Hepatocyte (in vitro differentiated cells): ENCODE measurements at regions not wholly inside any gene's neighbourhood (a gene's known extent, or its start where the extent isn't known, plus 50 kb on each side); places are given as distances from the start of the nearest gene placed in this dataset.

ENCODE experiments used
- DNase-seq: peaks from one replicate; pipeline ENCODE4 v3.0.0-alpha.2; 2016; ENCODE audit warnings: low spot score
- H2AFZ ChIP-seq: fragments of 200-600 bp; sonication (generic); 2 replicates; pipeline ENCODE4 v1.6.0; 2016; ENCODE audit warnings: antibody characterized with exemption, mild to moderate bottlenecking
- H3K27ac ChIP-seq: fragments of 200-600 bp; sonication (generic); 2 replicates; pipeline ENCODE4 v1.5.1; 2016; ENCODE audit warnings: mild to moderate bottlenecking
- H3K27me3 ChIP-seq: fragments of 200-600 bp; sonication (generic); 2 replicates; pipeline ENCODE4 v1.6.1; 2016
- H3K36me3 ChIP-seq: fragments of 200-600 bp; sonication (generic); replicated peaks from 2 replicates; pipeline ENCODE4 v1.5.1; 2016; ENCODE audit warnings: low read depth; ENCODE audit not compliant: insufficient read depth
- H3K4me1 ChIP-seq: fragments of 200-600 bp; sonication (generic); 2 replicates; pipeline ENCODE4 v1.5.1; 2016; ENCODE audit warnings: mild to moderate bottlenecking, moderate library complexity; ENCODE audit not compliant: insufficient read depth
- H3K4me2 ChIP-seq: fragments of 200-600 bp; sonication (generic); 2 replicates; pipeline ENCODE4 v1.6.0; 2016
- H3K4me3 ChIP-seq: fragments of 200-600 bp; sonication (generic); 2 replicates; pipeline ENCODE4 v1.5.1; 2016; ENCODE audit warnings: mild to moderate bottlenecking
- H3K79me2 ChIP-seq: fragments of 200-600 bp; sonication (generic); 2 replicates; pipeline ENCODE4 v1.6.0; 2017; ENCODE audit warnings: mild to moderate bottlenecking
- H3K9me2 ChIP-seq: fragments of 200-600 bp; sonication (generic); replicated peaks from 2 replicates; pipeline ENCODE4 v1.6.0; 2017; ENCODE audit warnings: mild to moderate bottlenecking; ENCODE audit not compliant: insufficient read depth
- H3K9me3 ChIP-seq: fragments of 200-600 bp; sonication (generic); 2 replicates; pipeline ENCODE4 v1.5.1; 2016; ENCODE audit warnings: low read depth, mild to moderate bottlenecking
- H4K20me1 ChIP-seq: fragments of 200-600 bp; sonication (generic); 2 replicates; pipeline ENCODE4 v1.6.0; 2016; ENCODE audit warnings: mild to moderate bottlenecking; ENCODE audit not compliant: insufficient read depth, poor library complexity, severe bottlenecking
- EZH2 ChIP-seq: fragments of 200-600 bp; sonication (generic); IDR thresholded peaks from 2 replicates; pipeline ENCODE4 v1.6.1; 2016; ENCODE audit warnings: antibody characterized with exemption, mild to moderate bottlenecking, borderline replicate concordance
- EZH2phosphoT487 ChIP-seq: fragments of 200-600 bp; sonication (generic); IDR thresholded peaks from one replicate; pipeline ENCODE4 v1.6.1; 2018; ENCODE audit warnings: antibody characterized with exemption, mild to moderate bottlenecking, low read depth, moderate library complexity; ENCODE audit not compliant: unreplicated experiment, severe bottlenecking
- WGBS: methylation state at CpG from one replicate; pipeline ENCODE4 v1.1.6; 2016; ENCODE audit warnings: low lambda C conversion rate; ENCODE audit errors: missing lambda C conversion rate; 5-methylcytosine and 5-hydroxymethylcytosine counted together
- TF ChIP-seq, protein P1 (sequence below): fragments of 200-600 bp; sonication (generic); IDR thresholded peaks from 2 replicates; pipeline ENCODE4 v1.5.1; 2016; ENCODE audit warnings: antibody characterized with exemption, mild to moderate bottlenecking; ENCODE audit not compliant: poor library complexity

DNA sequence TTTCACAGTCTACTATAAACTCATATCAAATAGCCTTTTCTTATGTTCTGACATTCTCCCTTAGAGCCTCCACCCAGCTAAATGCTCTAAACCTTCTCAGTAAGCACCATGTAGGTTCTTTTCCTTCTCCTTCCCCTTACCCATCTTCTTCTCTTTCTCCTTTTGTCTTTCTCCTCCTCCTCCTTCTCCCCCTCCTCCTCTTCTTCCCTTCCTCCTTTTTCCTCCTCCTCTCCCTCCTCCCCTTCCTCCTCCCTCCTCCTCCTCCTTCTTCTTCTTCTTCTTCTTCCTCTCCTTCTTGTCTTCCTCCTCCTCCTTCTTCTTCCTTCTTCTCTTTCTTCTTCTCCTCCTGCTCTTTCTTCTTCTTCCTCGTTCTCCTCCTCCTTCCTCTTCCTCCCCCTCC is 85.2 kb upstream of the KCNAB1 start:
- TF ChIP-seq, protein P1, sequence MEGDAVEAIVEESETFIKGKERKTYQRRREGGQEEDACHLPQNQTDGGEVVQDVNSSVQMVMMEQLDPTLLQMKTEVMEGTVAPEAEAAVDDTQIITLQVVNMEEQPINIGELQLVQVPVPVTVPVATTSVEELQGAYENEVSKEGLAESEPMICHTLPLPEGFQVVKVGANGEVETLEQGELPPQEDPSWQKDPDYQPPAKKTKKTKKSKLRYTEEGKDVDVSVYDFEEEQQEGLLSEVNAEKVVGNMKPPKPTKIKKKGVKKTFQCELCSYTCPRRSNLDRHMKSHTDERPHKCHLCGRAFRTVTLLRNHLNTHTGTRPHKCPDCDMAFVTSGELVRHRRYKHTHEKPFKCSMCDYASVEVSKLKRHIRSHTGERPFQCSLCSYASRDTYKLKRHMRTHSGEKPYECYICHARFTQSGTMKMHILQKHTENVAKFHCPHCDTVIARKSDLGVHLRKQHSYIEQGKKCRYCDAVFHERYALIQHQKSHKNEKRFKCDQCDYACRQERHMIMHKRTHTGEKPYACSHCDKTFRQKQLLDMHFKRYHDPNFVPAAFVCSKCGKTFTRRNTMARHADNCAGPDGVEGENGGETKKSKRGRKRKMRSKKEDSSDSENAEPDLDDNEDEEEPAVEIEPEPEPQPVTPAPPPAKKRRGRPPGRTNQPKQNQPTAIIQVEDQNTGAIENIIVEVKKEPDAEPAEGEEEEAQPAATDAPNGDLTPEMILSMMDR: no peak
- no peak for TF ChIP-seq EZH2
- TF ChIP-seq EZH2phosphoT487: no peak
- Histone ChIP-seq H3K4me1 (no peaks in the 10 kb centered on the region), H3K36me3 (no peaks in the 10 kb centered on the region), H3K79me2 (no peaks in the 10 kb centered on the region), H3K27ac (no peak overlapping the region), H3K4me2 (no peak overlapping the region), H3K9me3 (no peaks in the 10 kb centered on the region), H3K9me2 (no peaks in the 10 kb centered on the region), H2AFZ (no peak overlapping the region), H3K4me3 (no peak overlapping the region), H4K20me1 (no peaks in the 10 kb centered on the region), H3K27me3 (no peaks in the 10 kb centered on the region)
- DNase-seq: no peak
- WGBS: no CpG with 5 or more reads among the region's 1 CpG

DNA sequence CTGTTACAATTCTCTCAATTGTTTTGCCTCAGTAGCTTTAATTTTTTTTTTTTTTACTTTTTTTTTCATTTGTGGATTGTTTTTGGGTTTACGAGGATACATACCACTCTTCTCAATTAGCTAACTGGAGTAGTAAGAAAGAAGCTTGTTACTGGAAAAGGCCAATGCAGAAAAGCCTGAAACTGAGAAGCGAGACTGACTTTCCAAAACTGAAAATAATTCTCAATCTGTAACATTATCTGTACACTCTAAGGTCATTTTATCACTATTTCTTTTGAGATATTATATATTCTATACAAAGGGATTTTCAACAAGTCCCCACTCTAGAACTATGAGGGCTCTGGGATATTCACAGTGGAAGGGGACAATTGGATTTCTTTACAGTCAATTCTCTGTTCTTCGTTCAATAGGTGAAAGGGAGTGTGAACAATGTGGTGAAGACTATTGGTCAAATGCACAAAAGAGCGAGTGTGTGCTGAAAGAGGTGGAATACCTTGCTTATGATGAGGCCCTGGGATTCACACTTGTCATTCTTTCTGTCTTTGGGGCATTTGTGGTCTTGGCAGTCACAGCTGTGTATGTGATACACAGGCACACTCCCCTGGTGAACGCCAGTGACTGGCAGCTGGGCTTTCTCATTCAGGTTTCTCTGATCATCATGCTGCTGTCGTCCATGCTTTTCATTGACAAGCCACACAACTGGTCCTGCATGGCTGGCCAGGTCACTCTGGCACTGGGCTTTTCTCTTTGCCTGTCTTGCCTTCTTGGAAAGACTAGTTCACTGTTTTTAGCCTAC is 83.9 kb upstream of the KCNAB1 start:
- Histone ChIP-seq H2AFZ (no peak overlapping the region), H3K9me2 (no peaks in the 10 kb centered on the region), H3K4me3 (no peak overlapping the region), H3K4me2 (no peak overlapping the region), H3K4me1 (no peaks in the 10 kb centered on the region), H4K20me1 (no peaks in the 10 kb centered on the region), H3K27ac (no peak overlapping the region), H3K27me3 (no peaks in the 10 kb centered on the region), H3K36me3 (no peaks in the 10 kb centered on the region), H3K9me3 (no peaks in the 10 kb centered on the region), H3K79me2 (no peaks in the 10 kb centered on the region)
- 86% methylated on average over 6 of the region's 6 CpGs for WGBS
- TF ChIP-seq EZH2phosphoT487 (no peak), EZH2 (no peak)
- TF ChIP-seq, protein P1: no peak
- no peak for DNase-seq

DNA sequence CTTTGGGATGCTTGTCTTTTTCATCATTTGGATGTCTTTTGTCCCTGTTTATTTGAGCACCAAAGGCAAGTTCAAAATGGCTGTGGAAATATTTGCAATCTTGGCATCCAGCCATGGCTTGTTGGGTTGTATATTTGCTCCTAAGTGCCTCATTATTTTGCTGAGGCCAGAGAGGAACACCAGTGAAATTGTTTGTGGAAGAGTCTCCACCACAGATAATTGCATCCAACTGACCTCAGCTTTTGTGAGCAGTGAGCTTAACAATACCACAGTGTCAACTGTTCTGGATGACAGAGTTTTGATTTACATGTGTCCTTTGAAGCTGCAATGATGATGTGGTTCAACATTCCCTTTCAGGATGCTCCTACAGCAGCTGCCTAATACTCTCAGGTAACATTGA is 83.0 kb upstream of the KCNAB1 start:
- no peak for TF ChIP-seq EZH2
- TF ChIP-seq, protein P1: no peak
- no peak for TF ChIP-seq EZH2phosphoT487
- H3K27me3 ChIP-seq: no peaks in the 10 kb centered on the region
- no peaks in the 10 kb centered on the region for H3K4me1 ChIP-seq
- H4K20me1 ChIP-seq: no peaks in the 10 kb centered on the region
- no peaks in the 10 kb centered on the region for H3K36me3 ChIP-seq
- no peaks in the 10 kb centered on the region for H3K9me3 ChIP-seq
- no peak overlapping the region for H3K27ac ChIP-seq
- H2AFZ ChIP-seq: no peak overlapping the region
- DNase-seq: no peak
- no peaks in the 10 kb centered on the region for H3K79me2 ChIP-seq
- no peaks in the 10 kb centered on the region for H3K9me2 ChIP-seq
- H3K4me3 ChIP-seq: no peak overlapping the region
- H3K4me2 ChIP-seq: no peak overlapping the region
